DND-41 (cell line): ENCODE measurements at regions not wholly inside any gene's neighbourhood (a gene's known extent, or its start where the extent isn't known, plus 50 kb on each side); places are given as distances from the start of the nearest gene placed in this dataset.

ENCODE experiments used
- ATAC-seq: fragments of 200-7000 bp; cut with Tn5 transposase; 3 replicates; pipeline ENCODE4 v1.9.1; 2021; ENCODE audit warnings: low read depth; ENCODE audit not compliant: insufficient read depth
- DNase-seq: peaks from one replicate; pipeline ENCODE4 v3.0.0-alpha.2; 2020
- H2AFZ ChIP-seq: 2 replicates; pipeline ENCODE4 v1.6.0; 2012; ENCODE audit warnings: low read depth, low read length
- H3K27ac ChIP-seq: 2 replicates; pipeline ENCODE4 v1.5.1; 2012; ENCODE audit warnings: low read length, inconsistent platforms
- H3K27me3 ChIP-seq: fragments of 200-600 bp; sonication (generic); 2 replicates; pipeline ENCODE4 v1.6.0; 2012; ENCODE audit warnings: low read length, mild to moderate bottlenecking, inconsistent platforms; ENCODE audit not compliant: insufficient read depth, poor library complexity
- H3K36me3 ChIP-seq: 2 replicates; pipeline ENCODE4 v1.5.1; 2012; ENCODE audit warnings: low read length, inconsistent platforms; ENCODE audit not compliant: insufficient read depth
- H3K4me1 ChIP-seq: 2 replicates; pipeline ENCODE4 v1.5.1; 2012; ENCODE audit warnings: mild to moderate bottlenecking, low read length; ENCODE audit not compliant: insufficient read depth
- H3K4me2 ChIP-seq: 2 replicates; pipeline ENCODE4 v1.6.0; 2012; ENCODE audit warnings: mild to moderate bottlenecking, moderate library complexity, low read length, inconsistent platforms; ENCODE audit not compliant: insufficient read depth
- H3K4me3 ChIP-seq, 2 experiments: fragments of 200-600 bp in 1 of 2; shearing (Covaris generic) in 1 of 2; 2 replicates each; pipeline ENCODE4 v1.5.1; 2012 to 2016; ENCODE audit warnings: inconsistent platforms in 2 of 2, low read length in 2 of 2, mild to moderate bottlenecking in 2 of 2, low read depth in 1 of 2, moderate library complexity in 1 of 2
- H3K79me2 ChIP-seq: 2 replicates; pipeline ENCODE4 v1.6.0; 2012; ENCODE audit warnings: low read length, inconsistent platforms; ENCODE audit not compliant: insufficient read depth
- H3K9ac ChIP-seq: 2 replicates; pipeline ENCODE4 v1.6.0; 2012; ENCODE audit warnings: low read depth, mild to moderate bottlenecking, inconsistent platforms, low read length, moderate library complexity
- H3K9me3 ChIP-seq: 2 replicates; pipeline ENCODE4 v1.5.1; 2012; ENCODE audit warnings: low read length, moderate library complexity, mild to moderate bottlenecking, inconsistent platforms; ENCODE audit not compliant: insufficient read depth, severe bottlenecking
- H4K20me1 ChIP-seq: 2 replicates; pipeline ENCODE4 v1.6.0; 2012; ENCODE audit warnings: low read length; ENCODE audit not compliant: insufficient read depth
- CTCF ChIP-seq: IDR thresholded peaks from 2 replicates; pipeline ENCODE4 v1.5.1; 2012; ENCODE audit warnings: borderline replicate concordance, low read length, moderate library complexity, mild to moderate bottlenecking; ENCODE audit not compliant: poor library complexity, severe bottlenecking; ENCODE audit errors: extremely low read depth
- EZH2 ChIP-seq: IDR thresholded peaks from 3 replicates; pipeline ENCODE4 v1.6.1; 2012; ENCODE audit warnings: borderline replicate concordance, low read depth, mild to moderate bottlenecking, moderate library complexity, low read length, inconsistent platforms; ENCODE audit not compliant: severe bottlenecking

- no peak overlapping the region for H3K9ac ChIP-seq
- no peaks in the 10 kb centered on the region for H3K9me3 ChIP-seq
- no peaks in the 10 kb centered on the region for H3K79me2 ChIP-seq
- TF ChIP-seq CTCF (no peak), EZH2 (no peak)
- no peak for ATAC-seq
- no peaks in the 10 kb centered on the region for H3K4me1 ChIP-seq
- H2AFZ ChIP-seq, result no peak overlapping the region
- no peak for DNase-seq
- no peak overlapping the region for H3K27ac ChIP-seq
- H4K20me1 ChIP-seq, result no peaks in the 10 kb centered on the region
- H3K27me3 ChIP-seq, result no peaks in the 10 kb centered on the region
- no peak overlapping the region for H3K4me2 ChIP-seq
- H3K4me3 ChIP-seq, result no peak overlapping the region
- no peaks in the 10 kb centered on the region for H3K36me3 ChIP-seq
Observed at GRCh38 chr4:18291256-18291655, 269.7 kb upstream of the LCORL start.

- no peaks in the 10 kb centered on the region for H3K4me1 ChIP-seq
- H3K9ac ChIP-seq, result no peak overlapping the region
- DNase-seq (no peak), ATAC-seq (no peak)
- H3K36me3 ChIP-seq, result no peaks in the 10 kb centered on the region
- no peak overlapping the region for H3K27ac ChIP-seq
- no peak for TF ChIP-seq CTCF
- TF ChIP-seq EZH2, result no peak
- no peak overlapping the region for H2AFZ ChIP-seq
- H4K20me1 ChIP-seq, result no peaks in the 10 kb centered on the region
- no peaks in the 10 kb centered on the region for H3K79me2 ChIP-seq
- no peak overlapping the region for H3K4me2 ChIP-seq
- H3K9me3 ChIP-seq, result no peaks in the 10 kb centered on the region
- no peak overlapping the region for H3K4me3 ChIP-seq
- no peaks in the 10 kb centered on the region for H3K27me3 ChIP-seq
Observed at GRCh38 chr4:18285357-18285756, 263.8 kb upstream of the LCORL start.

GRCh38 chr4:18278244-18278643 is 256.7 kb upstream of the LCORL start:
- Histone ChIP-seq H3K9me3 (no peaks in the 10 kb centered on the region), H3K79me2 (no peaks in the 10 kb centered on the region), H3K4me3 (no peak overlapping the region), H3K27me3 (no peaks in the 10 kb centered on the region), H4K20me1 (no peaks in the 10 kb centered on the region), H3K4me2 (no peak overlapping the region), H3K27ac (no peak overlapping the region), H3K4me1 (no peaks in the 10 kb centered on the region), H3K36me3 (no peaks in the 10 kb centered on the region), H3K9ac (no peak overlapping the region), H2AFZ (no peak overlapping the region)
- DNase-seq (no peak), ATAC-seq (no peak)
- TF ChIP-seq EZH2, result no peak
- TF ChIP-seq CTCF, result no peak

GRCh38 chr4:18262832-18263231 is 241.3 kb upstream of the LCORL start:
- Histone ChIP-seq H3K9ac (no peak overlapping the region), H3K4me1 (no peaks in the 10 kb centered on the region), H3K4me2 (no peak overlapping the region), H4K20me1 (no peaks in the 10 kb centered on the region), H3K9me3 (peaks cover 2% of the 10 kb centered on the region), H3K4me3 (no peak overlapping the region), H3K27me3 (no peaks in the 10 kb centered on the region), H3K27ac (no peak overlapping the region), H3K36me3 (no peaks in the 10 kb centered on the region), H2AFZ (no peak overlapping the region), H3K79me2 (no peaks in the 10 kb centered on the region)
- DNase-seq, result no peak
- TF ChIP-seq CTCF (no peak), EZH2 (no peak)
- ATAC-seq, result no peak
